HG02884 (cell line): ENCODE measurements at regions not wholly inside any gene's neighbourhood (a gene's known extent, or its start where the extent isn't known, plus 50 kb on each side); places are given as distances from the start of the nearest gene placed in this dataset.

ENCODE experiments used
- ATAC-seq: cut with Tn5 transposase; IDR thresholded peaks from one replicate; pipeline ENCODE4 v1.9.1; 2021; ENCODE audit warnings: mild to moderate bottlenecking, moderate library complexity; ENCODE audit not compliant: unreplicated experiment

DNA sequence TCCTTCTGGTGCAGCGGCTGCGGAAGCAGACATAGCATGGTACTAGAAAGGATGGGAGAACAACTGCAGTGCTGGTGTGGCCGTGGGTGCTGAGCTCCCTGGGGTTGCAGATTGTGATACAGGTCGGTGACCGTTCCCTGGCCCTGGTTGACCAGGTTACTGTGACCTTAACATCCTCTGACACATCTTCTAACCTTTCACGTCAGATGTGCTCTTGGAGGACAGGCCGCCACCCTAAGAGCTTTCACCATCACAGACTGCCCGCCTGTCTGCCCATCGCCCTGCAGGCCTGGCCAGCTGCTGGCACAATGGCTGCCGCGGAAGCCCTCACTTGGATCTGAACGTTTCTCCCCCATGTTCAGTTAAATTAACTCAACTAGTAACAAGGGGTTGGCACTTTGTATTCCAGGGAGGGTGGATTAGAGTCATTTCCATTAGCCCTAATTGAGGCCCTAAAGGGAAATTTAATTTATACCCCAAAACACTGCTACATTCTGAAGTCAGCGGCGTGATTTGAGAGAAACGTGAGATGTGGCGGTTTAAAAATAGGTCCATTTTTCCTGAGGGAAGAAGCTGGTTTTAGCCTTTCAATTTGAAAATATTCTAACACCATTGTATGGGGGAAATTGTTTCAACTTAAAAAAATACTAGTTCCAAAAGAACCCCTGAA lies 443.9 kb upstream of the CDH4 start:
- no peak for ATAC-seq

DNA sequence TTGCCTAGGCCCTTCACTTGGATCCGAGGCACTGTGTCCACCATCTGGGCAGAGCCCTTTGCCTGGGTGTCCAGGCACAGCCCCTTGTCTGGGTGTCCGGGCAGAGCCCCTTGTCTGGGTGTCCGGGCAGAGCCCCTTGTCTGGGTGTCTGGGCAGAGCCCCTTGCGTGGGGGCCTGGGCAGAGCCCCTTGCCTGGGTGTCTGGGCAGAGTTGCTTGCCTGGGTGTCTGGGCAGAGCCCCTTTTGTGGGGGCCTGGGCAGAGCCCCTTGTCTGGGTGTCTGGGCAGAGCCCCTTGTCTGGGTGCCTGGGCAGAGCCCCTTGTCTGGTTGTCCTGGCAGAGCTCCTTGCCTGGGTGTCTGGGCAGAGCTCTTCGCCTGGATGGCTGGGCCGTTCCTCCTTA lies 443.4 kb upstream of the CDH4 start:
- ATAC-seq = no peak

DNA sequence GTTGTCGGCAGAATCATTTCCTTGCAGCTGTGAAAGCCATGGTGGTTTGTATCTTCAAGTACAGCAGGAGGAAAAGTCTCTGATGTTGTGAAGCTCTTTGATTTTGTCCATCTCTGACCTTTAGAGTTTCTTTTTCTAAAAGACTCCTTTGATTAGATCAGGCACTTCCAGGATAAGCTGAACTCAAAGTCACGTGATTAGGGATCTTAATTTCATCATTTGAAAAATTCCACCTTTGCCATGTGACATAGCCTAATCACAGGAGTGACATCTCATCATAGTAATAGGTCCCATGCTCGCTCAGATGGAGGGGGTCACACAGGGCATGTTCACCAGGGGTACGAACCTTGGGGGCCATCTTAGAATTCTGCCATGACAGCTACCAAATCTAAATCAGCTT lies 441.5 kb upstream of the CDH4 start:
- ATAC-seq = no peak

DNA sequence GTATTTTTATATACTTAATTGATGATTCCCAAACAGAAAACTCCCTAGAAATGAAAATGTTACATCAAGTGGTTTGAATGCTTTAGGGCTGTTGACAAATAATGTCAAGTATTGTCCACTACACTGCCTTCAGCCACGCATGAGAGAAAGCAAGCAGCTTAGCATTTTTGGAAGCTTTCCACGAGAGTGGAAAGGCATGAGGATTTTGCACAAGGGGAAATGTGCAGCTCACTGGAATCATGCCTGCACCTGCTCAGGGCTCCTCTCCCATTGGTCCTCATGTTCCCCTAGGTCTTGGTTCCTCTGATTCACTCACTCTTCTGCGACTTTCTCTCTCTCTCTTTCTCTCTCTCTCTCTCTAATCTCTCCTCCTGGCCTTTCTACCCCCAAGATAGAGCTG lies 439.5 kb upstream of the CDH4 start:
- no peak for ATAC-seq

DNA sequence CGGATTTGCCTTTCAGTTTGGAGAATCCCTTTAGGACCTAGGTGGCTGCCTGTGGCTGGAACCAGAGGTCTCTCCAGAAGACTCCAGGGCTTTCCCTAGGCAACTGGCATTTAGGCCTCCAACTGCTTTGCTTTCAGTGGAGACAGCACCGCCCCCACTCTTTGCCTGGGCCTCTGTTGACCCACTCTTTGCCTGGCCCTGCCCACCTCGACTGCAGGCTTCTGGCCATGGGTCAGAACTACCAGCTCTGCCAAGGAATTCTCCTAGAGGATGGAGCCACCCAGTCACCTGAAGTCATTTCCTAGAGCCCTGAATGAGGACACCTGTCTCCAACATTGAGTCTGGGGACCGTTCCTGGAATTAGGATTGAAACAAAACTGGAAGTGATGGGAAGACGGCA lies 439.0 kb upstream of the CDH4 start:
- no peak for ATAC-seq

DNA sequence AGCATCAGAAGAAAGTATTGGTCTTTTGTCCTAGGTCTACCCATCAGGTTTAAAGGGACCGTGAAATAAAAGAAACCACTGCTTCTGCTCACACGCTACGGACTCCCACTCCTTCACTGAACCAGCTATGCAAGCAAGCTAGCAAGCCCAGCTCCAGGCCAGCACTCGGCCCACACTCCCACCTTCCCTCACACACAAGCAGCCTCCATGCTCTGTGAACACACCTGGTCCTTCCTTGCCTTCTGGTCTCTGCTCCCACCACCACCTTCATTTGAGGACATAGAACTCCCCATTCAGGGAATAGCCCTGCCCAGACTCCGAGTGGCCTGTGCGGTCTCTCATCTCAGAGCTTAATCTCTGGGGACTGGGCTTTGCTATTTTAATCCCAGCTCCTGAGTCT lies 436.4 kb upstream of the CDH4 start:
- ATAC-seq = no peak

DNA sequence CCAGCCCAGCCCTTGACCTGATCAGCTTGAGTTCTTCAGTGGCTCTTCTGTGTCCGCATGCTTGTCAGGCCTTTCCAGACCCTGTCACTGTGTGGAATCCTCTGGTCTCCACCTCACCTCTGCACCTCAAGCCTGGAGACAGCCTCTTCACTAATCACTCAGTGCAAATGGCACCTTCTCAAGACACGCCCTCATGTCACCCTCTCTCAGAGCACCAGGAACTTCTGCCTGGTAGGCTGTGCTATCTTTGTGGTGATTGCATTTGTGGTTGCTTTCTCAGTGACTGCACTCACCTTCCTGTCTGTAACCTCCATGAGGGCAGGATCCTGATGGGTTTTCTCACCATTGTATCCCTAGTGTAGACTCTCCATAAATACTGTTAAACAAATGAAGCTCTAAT lies 435.2 kb upstream of the CDH4 start:
- ATAC-seq = no peak

DNA sequence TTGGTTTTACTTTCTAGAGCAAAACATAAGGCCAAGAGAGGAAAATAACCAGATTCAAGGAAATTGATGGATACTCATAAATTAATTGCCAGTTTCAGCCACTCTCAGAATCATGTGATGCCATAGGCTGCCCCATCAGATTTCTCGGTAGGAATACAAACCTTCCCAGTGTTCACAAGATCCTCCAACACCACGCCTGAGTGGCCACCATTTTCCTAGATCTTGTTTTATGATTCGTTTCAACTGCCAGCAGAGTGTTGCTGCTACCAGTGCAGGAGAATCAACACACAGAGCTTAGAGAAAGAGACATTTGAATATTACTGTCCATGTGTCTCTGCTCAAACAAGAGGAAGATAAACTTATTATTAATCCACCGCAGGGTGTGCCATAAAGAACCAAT lies 434.2 kb upstream of the CDH4 start:
- no peak for ATAC-seq

DNA sequence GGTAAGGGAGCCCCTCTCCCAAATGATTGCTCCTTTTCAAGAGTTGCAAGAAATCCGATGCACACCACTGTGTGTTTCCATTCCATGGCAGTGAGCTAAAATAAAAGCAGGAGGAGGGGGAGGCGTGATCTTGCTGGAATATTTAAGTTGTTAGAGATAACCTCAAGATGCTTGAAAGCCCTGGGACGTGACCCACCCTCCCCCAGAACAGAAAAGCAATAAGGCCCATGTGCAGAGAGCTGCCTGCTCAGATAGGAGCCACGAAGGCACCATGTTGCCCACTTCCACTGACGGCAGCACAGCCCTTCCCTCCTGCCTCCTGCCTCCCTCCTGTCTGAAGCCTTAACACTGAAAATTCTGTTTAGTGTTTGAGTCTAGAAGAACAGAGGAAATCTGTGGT lies 432.6 kb upstream of the CDH4 start:
- no peak for ATAC-seq

DNA sequence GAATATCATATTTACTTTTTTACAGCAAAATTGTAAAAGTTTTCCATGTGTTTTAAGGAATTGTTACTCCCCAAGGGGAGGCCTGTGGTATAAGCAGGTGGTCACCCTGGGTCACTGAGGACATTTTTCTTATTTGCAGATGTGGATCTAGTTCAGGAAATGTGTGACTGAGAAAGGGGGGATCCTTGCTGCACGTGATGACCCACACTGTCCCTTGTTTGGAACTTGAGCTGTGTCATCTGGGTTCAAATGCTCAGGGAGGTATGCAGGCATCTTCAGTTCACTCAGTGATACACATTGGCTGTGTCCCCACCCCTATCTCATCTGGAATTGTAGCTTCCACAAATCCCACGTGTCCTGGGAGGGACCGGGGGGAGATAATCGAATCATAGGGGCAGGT lies 431.9 kb upstream of the CDH4 start:
- no peak for ATAC-seq

DNA sequence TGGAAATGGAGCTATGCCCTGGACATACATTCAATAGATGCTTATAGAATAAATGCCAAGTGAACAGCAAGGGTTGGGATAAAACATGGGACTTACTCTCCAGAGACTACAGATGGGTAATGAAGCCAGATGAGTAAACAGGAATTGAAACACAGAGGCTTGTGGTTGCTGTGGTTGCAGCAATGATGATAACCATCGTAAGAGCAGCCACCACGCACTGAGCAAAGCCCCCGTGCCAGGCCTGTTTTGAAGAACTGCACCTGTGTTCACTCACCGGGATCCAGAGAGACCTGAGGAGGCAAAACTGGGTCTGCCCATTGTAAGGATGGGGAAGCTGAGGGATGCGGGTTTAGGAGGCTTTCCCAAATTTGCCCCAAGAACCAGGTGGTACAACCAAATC lies 431.1 kb upstream of the CDH4 start:
- ATAC-seq = no peak

DNA sequence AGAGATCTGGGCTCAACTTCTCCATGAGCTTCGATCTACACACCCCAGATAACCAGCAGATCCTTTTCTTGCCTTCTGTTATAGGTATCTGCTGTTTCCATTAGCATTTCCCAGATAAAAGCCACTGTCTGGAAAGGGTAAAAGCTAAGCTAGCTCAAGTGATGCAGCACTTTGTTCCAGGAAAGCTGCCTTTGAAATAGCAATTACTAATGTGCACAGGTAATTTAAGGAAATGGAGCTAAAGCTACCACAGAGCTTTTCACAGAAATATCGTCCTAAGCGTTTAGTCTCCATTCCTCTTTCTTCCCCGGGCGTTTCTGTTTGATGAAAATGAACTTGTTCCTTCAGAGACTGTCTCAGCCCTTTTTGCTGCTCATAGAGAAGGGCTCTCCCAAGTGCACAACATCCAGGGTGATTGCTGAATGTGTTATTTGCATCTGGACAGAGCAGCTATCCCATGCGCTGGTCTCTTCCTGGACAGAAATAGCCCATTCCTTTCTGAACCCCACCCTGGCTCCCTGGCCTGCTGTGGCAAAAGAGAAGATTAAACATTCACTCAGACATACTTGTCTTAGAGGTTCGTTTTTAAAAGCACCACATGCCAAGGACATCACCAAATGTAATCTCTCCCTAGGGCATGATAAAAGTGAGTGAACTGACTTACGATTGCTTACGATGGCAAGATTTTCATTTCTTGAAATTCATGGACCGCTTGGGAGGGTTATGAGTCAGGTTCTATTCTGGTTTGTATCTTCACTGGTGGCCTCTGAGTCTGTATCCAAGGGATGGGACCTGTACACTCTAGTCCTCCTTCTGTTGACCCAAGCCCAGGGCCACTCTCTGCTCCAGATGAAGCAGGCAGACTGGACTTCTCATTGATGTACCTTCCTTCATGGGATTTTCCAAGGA lies 429.1 kb upstream of the CDH4 start:
- no peak for ATAC-seq

DNA sequence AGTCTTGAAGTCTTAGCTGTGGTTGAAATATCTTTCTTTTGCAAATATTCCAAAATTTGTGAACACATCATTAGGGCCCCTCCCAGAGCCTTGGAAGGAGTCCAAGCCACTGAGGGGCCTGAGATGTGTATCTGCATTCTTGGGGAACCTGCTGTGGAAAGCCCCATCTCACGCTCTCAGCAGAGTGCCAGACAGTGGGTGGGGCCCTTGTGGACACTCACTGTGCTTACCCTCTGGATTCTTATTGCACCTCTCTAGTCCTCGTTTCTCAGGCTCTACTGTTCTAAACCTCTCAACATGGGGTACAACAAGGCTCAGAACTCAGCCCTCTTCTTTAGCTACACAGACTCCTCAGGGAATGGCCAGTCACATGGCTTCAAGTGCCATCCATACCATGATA lies 416.2 kb upstream of the CDH4 start:
- ATAC-seq = no peak

DNA sequence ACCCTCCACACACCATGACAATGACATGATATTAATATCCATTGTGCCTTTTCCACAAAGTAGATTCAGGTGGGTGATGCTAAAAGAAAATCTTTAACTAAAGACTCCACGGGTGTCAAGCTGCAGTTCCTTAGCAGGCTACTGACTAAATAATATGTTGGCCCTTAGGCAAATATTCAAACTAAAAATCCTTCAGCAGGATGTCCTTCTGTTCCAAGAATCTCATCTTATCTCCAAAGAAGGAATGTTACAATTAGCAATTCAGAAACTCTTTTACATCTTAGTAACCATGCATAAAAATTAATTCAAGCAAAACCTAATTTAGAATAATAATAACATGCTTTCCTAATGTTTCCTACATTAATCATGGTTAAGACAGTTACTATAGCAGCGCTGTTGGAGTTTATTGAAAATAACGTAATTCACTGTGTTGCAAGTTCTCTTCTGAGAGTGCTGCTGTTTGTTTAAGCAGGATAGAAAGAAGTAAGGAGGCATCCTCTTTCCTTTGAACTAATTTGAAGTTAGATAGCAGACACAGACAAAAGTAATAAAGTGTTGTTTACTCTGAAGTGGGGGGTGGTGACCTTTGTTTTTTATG lies 414.8 kb upstream of the CDH4 start:
- ATAC-seq = no peak

DNA sequence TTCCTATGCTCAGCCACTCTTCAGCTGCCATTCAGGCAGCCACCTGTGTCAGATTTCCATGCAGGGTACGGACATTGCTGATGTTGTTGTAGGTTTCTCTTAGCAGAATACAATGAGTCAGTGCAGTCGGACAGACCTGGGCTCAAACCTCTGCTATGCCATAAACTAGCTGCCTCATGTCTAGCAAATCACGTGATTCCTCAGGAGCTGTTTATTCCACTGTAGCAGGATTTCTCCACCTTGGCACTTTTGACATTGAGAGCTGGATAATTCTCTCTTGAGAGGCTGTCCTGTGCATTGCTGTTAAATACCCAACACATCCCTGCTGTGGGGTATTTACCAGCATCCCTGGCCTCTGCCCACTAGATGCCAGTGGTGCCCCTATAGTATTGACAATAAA lies 413.8 kb upstream of the CDH4 start:
- ATAC-seq = no peak

DNA sequence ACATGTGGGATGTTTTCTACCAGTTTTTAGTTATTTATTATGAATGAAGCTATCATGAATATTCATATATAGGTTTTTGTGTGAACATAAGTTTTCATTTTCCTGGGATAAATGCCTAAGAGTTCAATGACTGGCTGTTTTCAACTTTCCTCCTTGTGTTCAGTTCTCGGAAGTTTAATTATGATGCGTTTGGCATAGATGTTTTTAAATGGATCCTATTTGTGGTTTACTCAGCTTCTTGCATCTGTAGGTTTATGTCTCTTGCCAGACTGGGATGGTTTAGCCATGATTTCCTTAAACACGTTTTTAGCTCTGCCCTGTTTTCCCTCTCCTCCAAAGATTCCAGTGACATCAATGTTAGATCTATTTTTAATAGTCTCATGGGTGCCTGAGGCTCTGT lies 411.1 kb upstream of the CDH4 start:
- no peak for ATAC-seq

DNA sequence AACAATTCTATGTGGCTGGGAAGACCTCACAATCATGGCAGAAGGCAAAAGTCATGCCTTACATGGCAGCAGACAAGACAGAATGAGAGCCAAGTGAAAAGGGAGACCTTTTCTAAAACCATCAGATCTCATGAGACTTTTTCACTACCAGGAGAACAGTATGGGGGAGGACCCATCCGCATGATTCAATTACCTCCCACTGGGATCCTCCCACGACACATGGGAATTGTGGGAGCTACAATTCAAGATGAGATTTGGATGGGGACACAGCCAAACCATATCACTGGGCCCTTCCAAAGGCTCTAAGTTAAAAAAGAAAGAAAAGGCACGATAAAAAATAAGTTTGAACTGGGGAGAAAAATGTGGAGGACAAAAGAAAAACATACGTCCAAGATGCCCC lies 406.9 kb upstream of the CDH4 start:
- ATAC-seq = no peak

DNA sequence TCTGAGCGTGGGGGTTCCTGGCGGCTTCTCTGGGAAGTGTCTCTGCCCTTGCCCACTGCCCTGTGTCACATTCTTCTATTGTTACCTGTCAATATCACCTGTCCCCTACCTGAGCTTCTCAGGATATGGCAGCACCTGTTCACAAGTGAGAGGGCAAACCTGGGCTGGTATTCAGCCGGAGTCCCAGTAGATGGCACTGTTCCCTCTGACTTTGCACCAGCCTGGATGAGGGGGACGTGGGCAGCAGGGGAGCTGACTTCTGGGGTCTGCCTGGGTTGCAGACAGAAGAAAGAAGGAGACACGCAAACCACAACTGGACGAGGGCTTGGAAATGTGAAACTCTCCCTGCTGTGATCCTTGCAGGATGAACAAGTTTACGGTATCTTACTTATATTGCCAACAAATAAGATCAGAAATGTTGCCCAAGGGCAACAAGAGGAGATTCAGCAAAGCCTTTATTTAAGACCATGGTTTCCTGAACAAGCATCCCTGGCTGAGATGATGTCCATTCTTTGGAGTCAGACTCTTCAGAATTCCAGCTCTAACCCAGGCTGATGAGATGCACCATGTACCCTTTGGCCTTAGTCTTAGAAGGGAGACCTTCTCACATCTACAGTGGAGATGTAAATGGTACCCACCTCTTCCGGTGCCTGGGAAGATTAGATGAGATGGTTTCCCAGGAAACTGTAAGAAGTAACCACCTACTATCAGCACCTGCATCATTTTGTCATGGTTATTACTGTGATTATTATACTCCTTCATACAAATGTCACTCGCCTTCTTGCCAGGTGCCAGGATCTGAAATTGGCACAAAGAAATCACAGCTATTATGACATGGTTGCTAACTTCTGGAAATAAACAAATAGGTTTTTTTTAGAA lies 400.0 kb upstream of the CDH4 start:
- no peak for ATAC-seq

DNA sequence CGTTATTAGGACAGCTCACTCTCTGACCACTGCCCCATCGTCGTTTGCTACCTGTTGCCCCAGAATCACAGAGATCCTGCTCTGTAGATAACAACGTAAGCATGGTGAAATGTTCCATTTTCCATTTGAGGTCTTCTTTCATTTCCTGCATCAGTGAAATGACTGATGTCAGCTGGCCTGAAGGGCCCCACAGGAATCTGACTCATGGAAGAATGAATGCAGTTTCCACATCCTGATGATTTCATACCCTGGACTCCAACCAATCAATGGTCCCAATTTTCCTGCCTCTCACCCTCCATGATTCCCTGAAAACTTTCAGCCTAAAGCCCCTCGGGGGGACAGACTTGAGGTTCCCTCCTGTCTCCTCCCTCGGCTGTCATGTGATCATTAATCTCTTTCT lies 394.4 kb upstream of the CDH4 start:
- ATAC-seq = no peak

DNA sequence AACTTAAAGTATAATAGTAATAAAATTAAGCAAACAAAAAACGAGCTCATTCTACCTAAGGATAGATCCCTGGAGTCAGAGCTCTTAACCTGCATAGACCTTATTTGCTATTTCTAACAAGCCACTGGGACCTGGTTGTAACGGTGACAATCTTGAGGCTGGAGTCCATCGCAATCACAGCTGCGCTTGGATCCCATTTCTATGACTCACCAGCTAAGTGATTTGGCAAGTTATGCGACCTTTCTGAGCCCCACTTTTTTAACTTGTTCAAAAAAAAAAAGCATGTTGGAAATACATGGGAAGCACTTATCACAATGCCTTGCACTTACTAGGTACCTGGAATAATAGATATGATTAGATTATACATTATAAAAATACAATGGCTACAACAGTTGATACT lies 389.5 kb upstream of the CDH4 start:
- ATAC-seq = no peak

DNA sequence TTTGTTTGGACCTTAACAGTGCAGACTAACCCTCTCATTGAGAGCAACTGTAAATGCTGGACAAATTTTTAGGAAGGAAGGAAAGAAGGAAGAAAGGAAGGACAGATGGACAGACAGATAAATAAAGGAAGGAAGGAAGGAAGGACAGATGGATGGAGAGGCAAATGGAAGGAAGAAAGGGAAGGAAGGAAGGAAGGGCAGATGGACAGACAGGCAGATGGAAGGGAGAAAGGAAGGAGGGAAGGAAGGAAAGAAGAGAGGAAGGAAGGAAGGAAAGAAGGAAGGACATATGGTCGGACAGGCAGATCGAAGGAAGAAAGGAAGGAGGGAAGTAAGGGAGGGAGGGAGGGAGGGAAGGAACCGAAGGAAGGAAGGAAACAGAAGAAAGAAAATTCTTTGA lies 388.5 kb upstream of the CDH4 start:
- no peak for ATAC-seq
